ENCODE measurements at regions not wholly inside any gene's neighbourhood (a gene's known extent, or its start where the extent isn't known, plus 50 kb on each side); places are given as distances from the start of the nearest gene placed in this dataset.

GRCh38 chr14:87405563-87405962 is 587.4 kb downstream of the GALC start:
- TF ChIP-seq POLR2A (IDR thresholded peaks at IDR 0.05), result no peak
- TF ChIP-seq CTCF (IDR thresholded peaks at IDR 0.05), result no peak

All from body of pancreas (tissue), 4 donors.